Panc1 (cell line): ENCODE measurements at regions not wholly inside any gene's neighbourhood (a gene's known extent, or its start where the extent isn't known, plus 50 kb on each side); places are given as distances from the start of the nearest gene placed in this dataset.

Experiments
- POLR2AphosphoS5 ChIP-seq: IDR thresholded peaks from 2 replicates; pipeline ENCODE4 v1.6.1; 2012; ENCODE audit warnings: mild to moderate bottlenecking, low read depth, low read length, moderate library complexity
- SIN3A ChIP-seq: IDR thresholded peaks from 2 replicates; pipeline ENCODE4 v1.6.1; 2012; ENCODE audit warnings: low read depth, mild to moderate bottlenecking, low read length, moderate library complexity, borderline replicate concordance; ENCODE audit not compliant: insufficient read depth
- TCF7L2 ChIP-seq: IDR thresholded peaks from 2 replicates; pipeline ENCODE4 v1.6.1; 2011; ENCODE audit warnings: mild to moderate bottlenecking, low read depth, low read length, inconsistent platforms
- TF ChIP-seq, protein P1 (sequence below): fragments of 450-650 bp; IDR thresholded peaks from 2 replicates; pipeline ENCODE4 v1.5.1; 2017; ENCODE audit warnings: mild to moderate bottlenecking

DNA sequence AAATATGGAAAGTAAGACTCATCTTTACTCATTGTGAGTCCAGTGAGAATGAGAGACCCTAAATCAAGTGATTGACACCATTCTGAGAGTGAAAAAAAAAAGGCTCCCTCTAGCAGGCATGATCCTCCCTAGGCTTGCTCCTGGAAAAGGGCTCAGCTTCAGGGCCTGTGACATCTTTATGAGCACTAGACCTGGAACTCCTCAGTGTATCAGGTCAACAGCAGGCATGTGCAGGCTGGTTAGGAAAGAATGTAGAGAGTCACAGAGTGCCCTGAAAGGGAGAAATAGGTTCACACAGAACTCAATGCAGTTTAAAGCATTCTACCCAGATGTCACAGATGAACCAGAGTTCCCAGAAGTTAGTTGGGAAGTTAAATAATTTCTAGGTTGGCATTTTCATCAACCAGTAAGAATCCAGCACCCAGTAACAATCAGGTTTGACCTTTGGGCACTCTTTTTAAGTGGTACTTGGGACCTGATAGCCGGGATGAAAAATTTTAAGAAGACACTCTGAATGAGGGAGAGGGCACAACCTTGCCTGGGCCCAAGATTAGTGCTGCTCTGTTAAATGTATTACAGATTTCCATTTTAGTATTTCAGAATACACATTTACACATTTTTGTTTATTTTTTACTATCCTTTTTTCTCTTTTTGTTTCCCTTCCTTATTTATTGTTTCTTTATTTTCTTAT lies 828.8 kb downstream of the C12orf50 start:
- TF ChIP-seq, protein P1, sequence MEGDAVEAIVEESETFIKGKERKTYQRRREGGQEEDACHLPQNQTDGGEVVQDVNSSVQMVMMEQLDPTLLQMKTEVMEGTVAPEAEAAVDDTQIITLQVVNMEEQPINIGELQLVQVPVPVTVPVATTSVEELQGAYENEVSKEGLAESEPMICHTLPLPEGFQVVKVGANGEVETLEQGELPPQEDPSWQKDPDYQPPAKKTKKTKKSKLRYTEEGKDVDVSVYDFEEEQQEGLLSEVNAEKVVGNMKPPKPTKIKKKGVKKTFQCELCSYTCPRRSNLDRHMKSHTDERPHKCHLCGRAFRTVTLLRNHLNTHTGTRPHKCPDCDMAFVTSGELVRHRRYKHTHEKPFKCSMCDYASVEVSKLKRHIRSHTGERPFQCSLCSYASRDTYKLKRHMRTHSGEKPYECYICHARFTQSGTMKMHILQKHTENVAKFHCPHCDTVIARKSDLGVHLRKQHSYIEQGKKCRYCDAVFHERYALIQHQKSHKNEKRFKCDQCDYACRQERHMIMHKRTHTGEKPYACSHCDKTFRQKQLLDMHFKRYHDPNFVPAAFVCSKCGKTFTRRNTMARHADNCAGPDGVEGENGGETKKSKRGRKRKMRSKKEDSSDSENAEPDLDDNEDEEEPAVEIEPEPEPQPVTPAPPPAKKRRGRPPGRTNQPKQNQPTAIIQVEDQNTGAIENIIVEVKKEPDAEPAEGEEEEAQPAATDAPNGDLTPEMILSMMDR, result no peak
- TF ChIP-seq SIN3A (no peak), POLR2AphosphoS5 (no peak), TCF7L2 (no peak)
